ENCODE measurements at regions not wholly inside any gene's neighbourhood (a gene's known extent, or its start where the extent isn't known, plus 50 kb on each side); places are given as distances from the start of the nearest gene placed in this dataset.
A peak's percentile ranks its signal among the peaks of the same experiment; 100 is the strongest.

DNA sequence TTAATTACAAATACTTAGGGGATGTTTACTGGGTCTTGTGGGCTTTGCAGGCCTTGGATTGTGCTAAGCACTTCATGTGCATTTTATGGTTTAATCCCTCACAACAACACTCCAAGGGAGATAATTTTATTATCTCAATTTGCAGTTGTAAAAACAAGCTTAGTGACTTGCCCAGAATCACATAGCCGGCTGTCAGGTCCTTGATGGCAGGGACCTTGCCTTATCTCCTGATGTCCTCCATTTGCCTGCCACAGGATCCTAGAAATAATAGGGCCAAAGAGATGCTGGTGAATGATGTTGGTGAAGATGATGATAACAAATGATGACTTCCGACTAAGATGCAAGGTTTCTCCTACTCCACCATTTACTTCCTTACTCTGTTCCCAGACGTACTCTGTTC, 385.4 kb downstream of the TMEM135 start:
- no peak for DNase-seq (ENCODE audit: low read depth)

- no peak for DNase-seq (ENCODE audit: low read depth)
These were observed 384.8 kb downstream of the TMEM135 start for GRCh38 chr11:87422566-87422965.

DNA sequence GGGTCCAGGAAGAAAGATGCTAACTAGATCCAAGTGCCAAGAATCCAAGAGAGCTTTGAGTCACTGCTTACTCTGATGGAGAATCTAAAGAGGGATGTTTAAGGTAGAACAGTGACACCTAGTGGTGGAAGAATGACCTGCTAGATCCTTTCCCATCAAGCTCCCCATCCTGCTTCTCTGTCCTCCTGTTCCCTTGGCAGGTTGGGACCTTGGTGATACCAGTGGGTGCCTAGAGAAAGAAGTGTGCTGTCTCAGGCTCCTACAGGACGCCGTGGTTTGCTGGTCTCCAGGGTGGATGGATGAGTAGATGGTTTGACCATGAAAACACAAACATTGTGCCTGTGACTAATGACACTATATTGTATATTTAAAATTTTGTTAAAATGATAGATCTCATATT, 383.7 kb downstream of the TMEM135 start:
- DNase-seq (ENCODE audit: low read depth) = peak; percentile 80

GRCh38 chr11:87417951-87418350, 380.2 kb downstream of the TMEM135 start:
- DNase-seq (ENCODE audit: low read depth) = no peak

DNA sequence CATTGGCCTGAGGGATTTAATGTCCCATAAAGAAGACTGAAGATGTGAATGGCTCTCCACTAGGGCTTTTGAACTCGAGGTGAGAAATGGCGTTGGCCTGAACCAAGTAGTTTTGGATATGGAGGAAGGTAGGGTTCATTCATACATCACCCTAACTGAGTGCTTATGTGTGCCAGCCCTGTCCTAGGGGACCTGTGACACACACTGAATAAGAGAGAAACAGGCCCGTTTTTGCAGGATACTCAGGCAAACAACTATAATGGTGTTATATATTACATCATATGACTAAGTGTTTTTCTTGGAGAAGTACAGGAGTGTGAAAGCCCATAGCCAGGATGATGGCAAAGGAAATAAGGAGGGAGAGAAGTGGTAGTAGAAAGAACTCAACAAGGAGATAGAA, 368.1 kb downstream of the TMEM135 start:
- DNase-seq (ENCODE audit: low read depth) = no peak

DNA sequence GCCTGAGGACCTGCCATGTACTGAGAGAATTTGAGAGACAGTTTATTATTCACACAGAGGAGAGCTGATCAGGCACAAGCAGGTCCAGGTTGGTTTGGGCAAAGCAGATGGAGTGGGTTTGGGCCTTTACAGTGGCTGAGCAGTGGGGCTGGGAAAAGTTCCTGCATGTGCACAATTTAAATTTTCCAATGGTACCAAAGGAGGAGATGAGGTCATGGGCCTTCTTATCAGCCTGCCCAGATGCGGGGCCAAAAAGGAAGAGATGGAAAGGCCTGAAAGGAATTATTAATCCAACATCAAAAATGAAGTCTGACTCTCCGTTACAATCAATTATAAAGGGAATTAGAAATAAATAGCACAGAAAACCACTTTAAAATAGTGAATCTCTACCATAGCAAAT, 367.6 kb downstream of the TMEM135 start:
- DNase-seq (ENCODE audit: low read depth) = no peak

DNA sequence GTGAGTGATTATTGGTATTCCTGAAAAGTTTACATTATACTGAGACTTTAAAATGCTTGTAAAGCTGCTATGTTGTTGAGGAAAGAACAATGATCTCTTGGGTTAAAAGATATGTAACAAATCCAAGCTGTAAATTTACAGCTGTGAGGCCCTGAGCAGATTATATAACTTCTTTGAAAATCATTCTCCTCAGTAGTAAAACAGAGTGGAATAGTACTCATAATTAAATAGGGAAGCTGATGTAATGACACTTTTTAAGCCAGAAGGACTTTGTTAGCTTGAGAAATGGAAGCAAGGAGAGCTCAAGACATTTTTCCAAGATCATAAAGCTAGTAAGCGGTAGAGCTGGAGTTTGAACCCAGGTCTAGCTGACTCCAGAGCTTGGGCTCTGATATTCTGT, 363.9 kb downstream of the TMEM135 start:
- no peak for DNase-seq (ENCODE audit: low read depth)

- DNase-seq (ENCODE audit: low read depth) = no peak
These were observed 361.6 kb downstream of the TMEM135 start for GRCh38 chr11:87399341-87399740.

GRCh38 chr11:87398931-87399330, 361.2 kb downstream of the TMEM135 start:
- DNase-seq (ENCODE audit: low read depth) = no peak

GRCh38 chr11:87397011-87397865, 359.5 kb downstream of the TMEM135 start:
- no peak for DNase-seq (ENCODE audit: low read depth)

DNA sequence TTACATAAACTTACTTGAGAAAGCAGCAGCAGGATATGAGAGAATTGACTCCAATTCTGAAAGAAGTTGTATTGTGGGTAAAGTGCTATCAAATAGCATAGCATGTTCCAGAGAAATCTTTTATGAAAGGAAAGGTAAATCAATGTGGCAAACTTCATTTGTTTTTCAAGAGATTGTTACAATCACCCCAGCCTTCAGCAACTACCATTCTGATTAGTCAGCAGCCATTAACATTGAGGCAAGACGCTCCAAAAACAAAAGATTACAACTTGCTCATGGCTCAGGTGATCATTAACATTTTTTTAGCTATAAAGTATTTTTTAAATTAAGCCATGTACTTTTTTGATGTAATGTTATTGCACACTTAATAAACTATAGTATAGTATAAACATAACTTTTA, 357.2 kb downstream of the TMEM135 start:
- DNase-seq (ENCODE audit: low read depth) = no peak

DNA sequence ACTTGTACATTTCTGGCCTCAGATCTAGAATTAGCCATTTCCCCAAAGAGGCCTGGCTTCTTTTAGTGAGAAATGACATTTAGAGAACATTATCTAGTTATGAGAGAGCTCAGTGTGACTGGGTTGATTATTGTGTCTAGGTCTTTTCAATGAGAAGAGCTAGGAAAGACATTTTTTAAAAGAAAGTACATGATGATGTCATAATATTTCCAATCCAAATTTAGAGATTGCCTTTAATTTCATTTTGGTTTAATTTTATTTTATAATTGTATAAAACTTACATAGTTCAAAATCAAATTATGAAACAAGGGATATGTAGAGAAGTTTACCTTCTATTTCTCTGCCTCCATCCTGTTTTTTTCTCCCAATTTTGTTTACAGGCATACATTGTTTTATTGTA, 354.9 kb downstream of the TMEM135 start:
- no peak for DNase-seq (ENCODE audit: low read depth)

DNA sequence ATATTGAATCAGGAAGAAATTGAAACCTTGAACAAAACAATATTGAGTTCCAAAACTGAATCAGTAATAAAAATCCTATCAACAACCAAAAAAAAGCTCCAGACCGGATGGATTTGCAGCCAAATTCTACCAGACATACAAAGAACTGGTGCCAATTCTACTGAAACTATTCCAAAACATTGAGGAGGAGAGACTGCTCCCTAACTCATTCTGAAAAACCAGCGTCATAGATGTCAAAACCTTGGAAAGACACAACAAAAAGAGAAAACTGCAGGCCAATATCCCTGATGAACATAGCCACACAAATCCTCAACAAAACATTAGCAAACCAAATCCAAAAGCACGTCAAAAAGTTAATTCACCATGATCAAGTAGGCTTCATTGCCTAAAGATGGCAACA, 353.8 kb downstream of the TMEM135 start:
- DNase-seq (ENCODE audit: low read depth) = no peak

GRCh38 chr11:87384078-87384729, 346.5 kb downstream of the TMEM135 start:
- no peak for DNase-seq (ENCODE audit: low read depth)

DNA sequence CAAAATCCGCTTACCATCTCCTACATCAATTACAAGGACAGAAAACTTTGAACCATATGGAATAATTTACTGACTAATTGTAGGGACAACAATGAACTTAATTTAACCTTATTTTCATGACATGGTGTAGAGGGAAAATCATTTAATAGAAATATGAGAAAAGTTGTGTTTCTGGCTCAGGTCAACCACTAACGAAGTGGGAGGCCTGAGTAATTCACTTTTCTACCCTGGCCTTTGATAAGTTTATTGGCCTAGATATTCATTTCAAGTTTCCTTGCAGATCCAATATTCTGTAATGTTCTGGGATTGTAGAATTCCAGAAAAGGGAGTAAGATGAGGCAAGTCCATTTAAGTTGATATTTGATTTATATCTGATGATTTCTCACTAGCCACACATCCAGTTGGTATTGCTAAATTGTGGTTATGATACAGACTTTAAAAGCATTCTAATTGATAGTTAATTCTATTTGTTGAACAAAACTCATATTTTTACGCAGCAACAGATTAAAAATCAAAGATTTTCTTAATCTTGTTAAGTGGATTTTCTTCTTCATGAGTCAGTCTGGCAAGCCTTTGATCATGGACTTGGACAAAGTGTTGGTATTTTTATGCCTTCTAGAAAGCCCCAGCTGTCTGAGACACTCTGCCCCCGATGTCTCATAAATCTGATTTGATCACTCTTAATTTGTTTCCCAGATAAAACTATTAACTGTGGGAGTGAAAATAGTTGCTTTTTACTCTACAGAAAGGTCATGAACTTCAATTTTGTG, 336.5 kb downstream of the TMEM135 start:
- no peak for DNase-seq (ENCODE audit: low read depth)
